Fibroblast of lung (primary cell): ENCODE measurements at regions not wholly inside any gene's neighbourhood (a gene's known extent, or its start where the extent isn't known, plus 50 kb on each side); places are given as distances from the start of the nearest gene placed in this dataset.

Experiments used
- EZH2 ChIP-seq: IDR thresholded peaks from 2 replicates; pipeline ENCODE4 v1.5.1; 2012; ENCODE audit warnings: low read length, control low read depth, mild to moderate bottlenecking; ENCODE audit errors: missing control alignments
- TF ChIP-seq, protein P1 (sequence below), 2 donors: IDR thresholded peaks in 1 of 2; conservative IDR thresholded peaks in 1 of 2; 1 replicate in 1 of 2; 2 replicates in 1 of 2; pipeline ENCODE4 v1.5.1; 2011 to 2012; ENCODE audit warnings: low read length in 2 of 2, control low read depth in 1 of 2, inconsistent platforms in 1 of 2, low read depth in 1 of 2, mild to moderate bottlenecking in 1 of 2

DNA sequence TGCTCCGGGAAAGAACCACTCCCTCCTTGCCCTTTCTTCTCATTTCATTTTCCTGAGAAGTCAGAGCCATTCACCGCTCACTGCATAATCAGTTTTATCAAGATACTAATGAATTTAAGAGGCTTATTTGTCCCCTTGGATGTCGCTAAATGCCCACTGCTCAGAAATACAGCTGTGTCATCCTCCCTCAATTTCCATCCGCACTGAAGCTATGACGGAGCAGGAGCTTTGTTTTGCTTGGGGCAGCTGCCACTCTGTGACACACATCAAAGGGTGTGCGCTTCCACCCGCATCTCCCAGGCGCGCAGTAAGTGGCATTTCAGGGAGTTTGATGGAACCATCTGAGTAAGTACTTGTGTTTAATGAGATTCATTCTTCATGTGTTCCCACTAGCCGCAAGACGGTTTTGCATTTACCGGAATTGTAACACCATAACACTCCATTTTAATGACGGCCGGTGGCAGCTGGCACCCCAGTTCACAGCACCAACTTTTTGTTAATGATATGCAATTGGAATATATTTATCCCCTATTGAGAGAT is 103.8 kb upstream of the PARD3 start:
- TF ChIP-seq, protein P1, sequence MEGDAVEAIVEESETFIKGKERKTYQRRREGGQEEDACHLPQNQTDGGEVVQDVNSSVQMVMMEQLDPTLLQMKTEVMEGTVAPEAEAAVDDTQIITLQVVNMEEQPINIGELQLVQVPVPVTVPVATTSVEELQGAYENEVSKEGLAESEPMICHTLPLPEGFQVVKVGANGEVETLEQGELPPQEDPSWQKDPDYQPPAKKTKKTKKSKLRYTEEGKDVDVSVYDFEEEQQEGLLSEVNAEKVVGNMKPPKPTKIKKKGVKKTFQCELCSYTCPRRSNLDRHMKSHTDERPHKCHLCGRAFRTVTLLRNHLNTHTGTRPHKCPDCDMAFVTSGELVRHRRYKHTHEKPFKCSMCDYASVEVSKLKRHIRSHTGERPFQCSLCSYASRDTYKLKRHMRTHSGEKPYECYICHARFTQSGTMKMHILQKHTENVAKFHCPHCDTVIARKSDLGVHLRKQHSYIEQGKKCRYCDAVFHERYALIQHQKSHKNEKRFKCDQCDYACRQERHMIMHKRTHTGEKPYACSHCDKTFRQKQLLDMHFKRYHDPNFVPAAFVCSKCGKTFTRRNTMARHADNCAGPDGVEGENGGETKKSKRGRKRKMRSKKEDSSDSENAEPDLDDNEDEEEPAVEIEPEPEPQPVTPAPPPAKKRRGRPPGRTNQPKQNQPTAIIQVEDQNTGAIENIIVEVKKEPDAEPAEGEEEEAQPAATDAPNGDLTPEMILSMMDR (conservative IDR thresholded peaks at IDR 0.05 in 1 of 2, IDR thresholded peaks at IDR 0.05 in 1 of 2; ENCODE audit: low read depth in 1 of 2, low read length in 2 of 2), result no peak
- TF ChIP-seq EZH2, result no peak
